ENCODE measurements at regions not wholly inside any gene's neighbourhood (a gene's known extent, or its start where the extent isn't known, plus 50 kb on each side); places are given as distances from the start of the nearest gene placed in this dataset.

GRCh38 chr15:70342141-70342540, 244.4 kb upstream of the TLE3 start:
- no peak for TF ChIP-seq CTCF (IDR thresholded peaks at IDR 0.05; ENCODE audit: low read depth, low read length, poor library complexity, severe bottlenecking)
- TF ChIP-seq EZH2phosphoT487 (IDR thresholded peaks at IDR 0.05; ENCODE audit: borderline replicate concordance, low read length) = no peak
